Activated CD8-positive, alpha-beta memory T cell treated with anti-CD3 and anti-CD28 coated beads for 36 hours (primary cell): ENCODE measurements at regions not wholly inside any gene's neighbourhood (a gene's known extent, or its start where the extent isn't known, plus 50 kb on each side); places are given as distances from the start of the nearest gene placed in this dataset.

Source experiments
- CTCF ChIA-PET: fragments of 350-600 bp; sonication (Branson Sonifier 250); formaldehyde crosslinking; loops from one replicate; lab custom pipeline; 2021; ENCODE audit warnings: antibody characterized with exemption; lab: Charles Lee
- POLR2A ChIA-PET: fragments of 350-600 bp; sonication (Branson Sonifier 250); formaldehyde crosslinking; loops from one replicate; lab custom pipeline; 2021; ENCODE audit warnings: antibody characterized with exemption; lab: Charles Lee

GRCh38 chr3:127393131-127393820, 105.4 kb upstream of the PRR20G start:
- ChIA-PET POLR2A (no interaction called here), CTCF (no interaction called here)

- ChIA-PET POLR2A (no interaction called here), CTCF (interaction anchor here (0.8 kb wide), 1 partner anchor 13 kb away, joined by 3 read pairs; no protein-coding TSS in a partner anchor)
Measured at GRCh38 chr3:127392156-127392490, 104.3 kb upstream of the PRR20G start.

- CTCF ChIA-PET, result interaction anchor here (0.8 kb wide), 1 partner anchor 13 kb away, joined by 3 read pairs; no protein-coding TSS in a partner anchor
- POLR2A ChIA-PET, result no interaction called here
Measured at GRCh38 chr3:127391436-127392155, 103.8 kb upstream of the PRR20G start.

- POLR2A ChIA-PET, result no interaction called here
- CTCF ChIA-PET, result no interaction called here
Measured at GRCh38 chr3:127390365-127391025, 102.6 kb upstream of the PRR20G start.

- CTCF ChIA-PET, result no interaction called here
- POLR2A ChIA-PET, result no interaction called here
Measured at GRCh38 chr3:127389913-127390312, 102.1 kb upstream of the PRR20G start.

- ChIA-PET CTCF (no interaction called here), POLR2A (no interaction called here)
Measured at GRCh38 chr3:127389420-127389819, 101.6 kb upstream of the PRR20G start.

- POLR2A ChIA-PET, result no interaction called here
- CTCF ChIA-PET, result no interaction called here
Measured at GRCh38 chr3:127388427-127388826, 100.6 kb upstream of the PRR20G start.

GRCh38 chr3:127387556-127388153, 99.8 kb upstream of the PRR20G start:
- CTCF ChIA-PET, result no interaction called here
- POLR2A ChIA-PET, result no interaction called here

GRCh38 chr3:127387119-127387518, 99.3 kb upstream of the PRR20G start:
- POLR2A ChIA-PET, result no interaction called here
- CTCF ChIA-PET, result no interaction called here

GRCh38 chr3:127386490-127386889, 98.6 kb upstream of the PRR20G start:
- ChIA-PET CTCF (no interaction called here), POLR2A (no interaction called here)

GRCh38 chr3:127385540-127385870, 97.7 kb upstream of the PRR20G start:
- POLR2A ChIA-PET, result no interaction called here
- CTCF ChIA-PET, result no interaction called here

- ChIA-PET POLR2A (no interaction called here), CTCF (no interaction called here)
Measured at GRCh38 chr3:127384717-127385539, 97.1 kb upstream of the PRR20G start.

GRCh38 chr3:127383656-127384179, 95.9 kb upstream of the PRR20G start:
- POLR2A ChIA-PET, result no interaction called here
- CTCF ChIA-PET, result no interaction called here

GRCh38 chr3:127377801-127378655, 90.2 kb upstream of the PRR20G start:
- ChIA-PET POLR2A (no interaction called here), CTCF (no interaction called here)

GRCh38 chr3:127375151-127375930, 87.5 kb upstream of the PRR20G start:
- CTCF ChIA-PET, result interaction anchor here (1.8 kb wide), 1 partner anchor 21 kb away, joined by 5 read pairs; no protein-coding TSS in a partner anchor
- POLR2A ChIA-PET, result no interaction called here

GRCh38 chr3:127374086-127375010, 86.5 kb upstream of the PRR20G start:
- ChIA-PET POLR2A (no interaction called here), CTCF (interaction anchor here (1.1 to 1.8 kb wide), 2 partner anchors 22 to 340 kb away, joined by 3 to 5 read pairs; no protein-coding TSS in a partner anchor)
